Brain microvascular endothelial cell (primary cell): ENCODE measurements at regions not wholly inside any gene's neighbourhood (a gene's known extent, or its start where the extent isn't known, plus 50 kb on each side); places are given as distances from the start of the nearest gene placed in this dataset.

ENCODE experiments used
- DNase-seq: peaks from one replicate; pipeline ENCODE4 v3.0.0-alpha.2; 2020
- H3K27ac ChIP-seq: fragments of 250-450 bp; sonication (Bioruptor Pico); 2 replicates; pipeline ENCODE4 v1.5.1; 2020; ENCODE audit warnings: mild to moderate bottlenecking, moderate library complexity
- H3K27me3 ChIP-seq: fragments of 250-450 bp; sonication (Bioruptor Pico); replicated peaks from 2 replicates; pipeline ENCODE4 v1.5.1; 2020; ENCODE audit warnings: mild to moderate bottlenecking
- H3K36me3 ChIP-seq: fragments of 250-450 bp; sonication (Bioruptor Pico); replicated peaks from 2 replicates; pipeline ENCODE4 v1.5.1; 2020; ENCODE audit warnings: mild to moderate bottlenecking
- H3K4me3 ChIP-seq: 2 replicates; pipeline ENCODE4 v1.5.1; 2011; ENCODE audit warnings: low read depth, mild to moderate bottlenecking, control low read depth, low read length, moderate library complexity
- in situ Hi-C: cut with HindIII; loops from 2 replicates; pipeline ENCODE4 v1.10.0; 2017; ENCODE audit warnings: low sequenced_read_pairs, low pct_ligation_motif_present
- TF ChIP-seq, protein P1 (sequence below): IDR thresholded peaks from 2 replicates; pipeline ENCODE4 v1.5.1; 2011; ENCODE audit warnings: low read depth, mild to moderate bottlenecking, moderate library complexity, low read length, control low read depth, inconsistent platforms; ENCODE audit errors: missing control alignments

DNA sequence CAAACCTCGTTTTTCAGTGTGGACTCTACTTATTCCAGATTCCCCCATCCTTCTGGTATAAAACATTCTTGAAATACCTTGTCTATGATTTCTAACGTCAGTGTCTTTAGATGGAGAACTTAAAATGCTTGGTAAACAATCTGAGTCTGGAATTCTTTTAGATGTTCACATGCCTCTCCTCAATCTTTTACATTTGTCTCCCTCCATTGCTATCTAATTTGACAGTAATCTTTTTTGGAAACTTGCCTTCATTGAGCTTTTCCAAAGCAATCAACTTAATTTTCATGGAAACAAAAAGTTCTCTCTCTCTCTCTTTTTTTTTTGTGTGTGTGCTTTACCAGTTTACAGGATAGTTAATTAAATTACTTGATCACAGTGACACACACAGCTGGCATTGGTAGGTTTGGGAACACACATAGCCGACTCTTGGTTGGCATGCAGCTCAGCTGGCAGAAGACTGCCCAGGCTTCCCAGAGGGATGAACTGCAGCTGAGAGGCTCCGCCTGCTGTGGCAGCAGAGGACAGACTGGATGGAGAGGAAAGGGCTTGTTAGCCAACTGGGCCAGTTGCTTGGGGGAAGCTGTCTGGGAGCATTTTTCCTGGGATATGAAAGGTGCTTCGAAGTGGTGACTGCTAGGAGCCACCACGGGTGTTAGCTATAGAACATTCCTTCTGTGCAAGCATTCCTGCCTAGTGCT, 271.3 kb downstream of the ZSWIM6 start:
- no peak overlapping the region for H3K27ac ChIP-seq
- TF ChIP-seq, protein P1, sequence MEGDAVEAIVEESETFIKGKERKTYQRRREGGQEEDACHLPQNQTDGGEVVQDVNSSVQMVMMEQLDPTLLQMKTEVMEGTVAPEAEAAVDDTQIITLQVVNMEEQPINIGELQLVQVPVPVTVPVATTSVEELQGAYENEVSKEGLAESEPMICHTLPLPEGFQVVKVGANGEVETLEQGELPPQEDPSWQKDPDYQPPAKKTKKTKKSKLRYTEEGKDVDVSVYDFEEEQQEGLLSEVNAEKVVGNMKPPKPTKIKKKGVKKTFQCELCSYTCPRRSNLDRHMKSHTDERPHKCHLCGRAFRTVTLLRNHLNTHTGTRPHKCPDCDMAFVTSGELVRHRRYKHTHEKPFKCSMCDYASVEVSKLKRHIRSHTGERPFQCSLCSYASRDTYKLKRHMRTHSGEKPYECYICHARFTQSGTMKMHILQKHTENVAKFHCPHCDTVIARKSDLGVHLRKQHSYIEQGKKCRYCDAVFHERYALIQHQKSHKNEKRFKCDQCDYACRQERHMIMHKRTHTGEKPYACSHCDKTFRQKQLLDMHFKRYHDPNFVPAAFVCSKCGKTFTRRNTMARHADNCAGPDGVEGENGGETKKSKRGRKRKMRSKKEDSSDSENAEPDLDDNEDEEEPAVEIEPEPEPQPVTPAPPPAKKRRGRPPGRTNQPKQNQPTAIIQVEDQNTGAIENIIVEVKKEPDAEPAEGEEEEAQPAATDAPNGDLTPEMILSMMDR, result peak; percentile 22
- H3K4me3 ChIP-seq, result no peak overlapping the region
- no peak for DNase-seq
- in situ Hi-C loops, result no loop called here
- no peaks in the 10 kb centered on the region for H3K27me3 ChIP-seq
- H3K36me3 ChIP-seq, result no peaks in the 10 kb centered on the region

DNA sequence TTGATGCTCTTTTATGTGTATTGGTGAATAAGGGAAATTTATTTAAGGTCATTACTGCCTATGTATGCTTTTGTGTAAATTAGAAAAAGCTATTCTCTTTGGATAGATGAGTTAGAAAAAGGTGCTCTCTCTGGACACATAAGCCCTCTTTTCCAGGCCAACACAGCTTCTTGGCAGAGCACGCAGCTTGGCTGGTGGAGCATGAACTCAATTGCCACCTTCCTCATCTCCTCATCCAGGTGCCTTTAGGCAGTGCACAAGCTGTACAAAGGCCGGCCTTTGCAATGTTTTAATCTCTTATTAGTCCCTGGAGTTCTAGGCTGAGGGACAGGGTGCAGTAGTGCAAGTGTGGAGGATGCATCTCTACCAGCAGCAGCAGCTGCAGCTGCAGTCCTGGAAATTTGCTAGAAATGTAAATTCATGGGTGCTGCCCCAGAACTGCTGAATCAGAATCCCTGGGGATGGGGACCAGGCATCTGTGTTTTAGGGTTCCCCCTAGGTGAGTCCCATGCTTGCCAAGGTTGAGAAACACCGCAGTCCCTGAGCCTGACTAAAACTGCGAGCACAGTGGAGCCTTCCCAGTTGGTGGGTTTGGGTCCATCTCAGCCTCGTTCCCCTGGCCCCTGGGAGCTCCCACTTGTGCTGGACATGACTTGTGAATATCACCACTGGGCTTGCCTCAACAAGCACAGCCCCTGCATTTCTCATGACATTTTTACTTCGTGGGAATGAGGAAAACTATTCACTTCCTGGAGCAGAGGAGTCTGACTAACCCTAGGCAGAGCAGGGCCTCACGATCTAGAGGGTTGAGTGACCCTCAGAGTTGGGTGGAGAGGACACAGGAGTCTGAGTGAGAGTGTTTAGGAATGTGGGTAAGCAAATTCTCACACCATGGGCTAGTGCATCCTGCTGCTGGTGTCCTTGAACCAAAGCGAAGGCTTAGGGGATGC, 272.3 kb downstream of the ZSWIM6 start:
- Histone ChIP-seq H3K27me3 (no peaks in the 10 kb centered on the region), H3K36me3 (no peaks in the 10 kb centered on the region), H3K4me3 (no peak overlapping the region), H3K27ac (no peak overlapping the region)
- TF ChIP-seq, protein P1, result no peak
- no peak for DNase-seq
- in situ Hi-C loops, result no loop called here

DNA sequence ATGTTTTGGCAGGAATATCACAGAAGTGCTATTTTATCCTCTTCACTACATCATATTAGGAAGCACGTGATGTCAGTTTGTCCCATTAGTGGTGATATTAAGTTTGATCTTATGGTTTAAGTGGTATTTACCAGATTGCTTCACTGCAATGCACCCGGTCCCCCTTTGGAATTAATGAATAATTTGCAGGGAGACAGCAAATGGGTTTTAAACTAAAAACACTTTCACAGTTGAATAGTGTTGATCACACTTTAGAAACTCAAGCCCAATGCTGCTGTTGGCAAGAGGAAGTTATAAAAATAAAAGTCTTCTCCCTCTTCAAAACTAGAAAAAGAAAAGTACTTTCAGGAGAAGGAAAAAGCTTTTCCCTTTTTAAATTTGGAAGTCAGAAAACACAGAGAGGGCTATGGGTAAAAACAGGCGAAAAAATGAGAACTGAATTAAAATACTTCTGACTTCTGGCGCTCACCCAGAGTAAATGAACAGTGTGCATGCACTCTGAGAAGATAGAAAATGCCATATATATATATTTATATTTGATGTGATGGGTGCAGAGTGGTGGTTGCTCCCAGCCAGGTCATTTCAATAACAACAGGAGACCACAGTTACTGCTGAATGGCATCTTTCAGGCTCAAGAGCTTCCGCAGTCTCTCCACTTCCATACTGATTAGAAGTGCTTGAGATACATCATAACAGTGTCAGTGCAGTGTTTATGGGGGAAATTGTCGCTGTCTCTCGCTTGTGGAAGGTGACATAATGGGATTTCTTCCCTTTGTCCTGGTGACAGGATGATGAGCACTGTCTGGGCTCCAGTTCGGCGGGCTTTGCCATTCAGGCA, 278.0 kb downstream of the ZSWIM6 start:
- Histone ChIP-seq H3K36me3 (no peaks in the 10 kb centered on the region), H3K4me3 (no peak overlapping the region), H3K27me3 (no peaks in the 10 kb centered on the region), H3K27ac (no peak overlapping the region)
- in situ Hi-C loops, result no loop called here
- no peak for DNase-seq
- TF ChIP-seq, protein P1, result no peak

DNA sequence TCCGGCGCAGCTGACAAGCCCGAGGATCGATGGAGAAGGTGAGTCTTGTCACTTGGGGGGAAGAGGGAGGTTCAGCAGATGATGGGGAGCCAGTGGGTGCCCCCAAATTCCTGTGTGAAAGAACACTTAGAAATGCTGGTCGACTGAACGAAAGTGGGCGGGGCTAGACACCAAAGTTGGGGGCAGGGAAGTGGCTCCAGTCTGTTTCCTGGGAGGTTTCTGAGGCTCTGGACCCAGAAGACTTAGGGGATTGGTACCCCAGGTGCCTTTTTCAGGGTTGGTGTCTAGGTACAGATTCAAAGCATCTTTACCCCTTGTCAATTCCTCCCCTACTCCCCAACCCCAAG, 278.6 kb downstream of the ZSWIM6 start:
- no peak overlapping the region for H3K27ac ChIP-seq
- DNase-seq, result no peak
- H3K27me3 ChIP-seq, result no peaks in the 10 kb centered on the region
- H3K36me3 ChIP-seq, result no peaks in the 10 kb centered on the region
- no peak overlapping the region for H3K4me3 ChIP-seq
- TF ChIP-seq, protein P1, result no peak
- in situ Hi-C loops, result no loop called here

DNA sequence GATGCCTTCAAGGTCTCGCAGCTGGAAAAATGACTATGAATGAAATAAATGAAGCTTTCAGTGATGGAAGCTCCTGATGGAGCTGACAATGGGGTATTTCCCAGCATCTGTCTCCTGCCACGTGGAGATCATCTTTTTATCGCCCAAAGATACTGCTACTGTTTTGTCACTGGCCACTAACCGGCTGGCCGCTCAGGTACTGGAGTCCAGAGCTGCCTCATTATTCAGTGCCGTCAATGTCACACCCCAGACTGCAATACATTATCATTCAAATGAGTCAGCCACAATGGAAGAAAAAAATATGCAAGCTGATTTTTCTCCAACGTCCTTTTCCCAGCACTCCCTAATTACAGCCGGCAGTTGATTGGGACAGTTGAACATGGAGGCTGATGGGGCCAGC, 280.4 kb downstream of the ZSWIM6 start:
- in situ Hi-C loops, result no loop called here

More for the DNA sequence above, 280.4 kb downstream of the ZSWIM6 start:
- no peak for DNase-seq
- Histone ChIP-seq H3K4me3 (no peak overlapping the region), H3K27me3 (no peaks in the 10 kb centered on the region), H3K36me3 (no peaks in the 10 kb centered on the region), H3K27ac (no peak overlapping the region)
- TF ChIP-seq, protein P1, result no peak
